Fibroblast of pulmonary artery (primary cell): ENCODE measurements at regions not wholly inside any gene's neighbourhood (a gene's known extent, or its start where the extent isn't known, plus 50 kb on each side); places are given as distances from the start of the nearest gene placed in this dataset.

Source experiments
- DNase-seq: peaks from one replicate; pipeline ENCODE4 v3.0.0-alpha.2; 2010; ENCODE audit warnings: low read depth
- H3K4me3 ChIP-seq: replicated peaks from 2 replicates; pipeline ENCODE4 v1.5.1; 2011; ENCODE audit warnings: low read depth, mild to moderate bottlenecking, control low read depth, low read length, moderate library complexity
- CTCF ChIP-seq: IDR thresholded peaks from 2 replicates; pipeline ENCODE4 v1.5.1; 2011; ENCODE audit warnings: mild to moderate bottlenecking, control low read depth, low read length, inconsistent platforms; ENCODE audit errors: missing control alignments

DNA sequence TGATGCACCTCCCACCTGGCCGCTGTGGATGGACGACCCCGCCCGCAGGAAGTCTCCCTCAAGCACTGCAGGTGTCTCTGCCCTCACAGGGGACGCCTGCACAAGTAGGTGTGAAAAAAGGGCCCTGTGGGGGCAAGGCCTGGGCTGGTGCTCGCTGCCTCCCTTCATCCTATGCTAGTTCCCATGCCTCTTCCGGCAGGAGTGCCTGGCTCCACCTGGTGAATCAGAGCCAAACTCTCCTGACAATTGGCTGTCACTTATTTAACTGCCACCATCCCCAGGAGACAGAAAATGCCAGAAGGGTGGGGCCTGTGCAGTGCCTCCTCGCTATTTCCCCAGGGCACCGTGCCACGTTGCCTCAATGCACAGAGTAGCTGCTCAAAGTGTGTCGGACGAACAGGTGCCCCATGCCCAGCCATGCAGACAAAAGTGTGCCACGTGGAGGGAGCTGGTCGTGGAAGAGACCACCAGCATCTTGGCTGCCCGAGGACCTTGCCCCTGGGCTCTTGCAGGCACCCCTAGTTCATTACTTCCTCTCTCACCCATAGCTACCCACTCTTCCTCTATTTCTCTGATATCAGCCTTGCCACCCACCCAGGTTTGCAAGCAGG is 170.7 kb downstream of the SEC14L1 start:
- TF ChIP-seq CTCF = no peak
- DNase-seq = no peak
- H3K4me3 ChIP-seq = no peak overlapping the region

DNA sequence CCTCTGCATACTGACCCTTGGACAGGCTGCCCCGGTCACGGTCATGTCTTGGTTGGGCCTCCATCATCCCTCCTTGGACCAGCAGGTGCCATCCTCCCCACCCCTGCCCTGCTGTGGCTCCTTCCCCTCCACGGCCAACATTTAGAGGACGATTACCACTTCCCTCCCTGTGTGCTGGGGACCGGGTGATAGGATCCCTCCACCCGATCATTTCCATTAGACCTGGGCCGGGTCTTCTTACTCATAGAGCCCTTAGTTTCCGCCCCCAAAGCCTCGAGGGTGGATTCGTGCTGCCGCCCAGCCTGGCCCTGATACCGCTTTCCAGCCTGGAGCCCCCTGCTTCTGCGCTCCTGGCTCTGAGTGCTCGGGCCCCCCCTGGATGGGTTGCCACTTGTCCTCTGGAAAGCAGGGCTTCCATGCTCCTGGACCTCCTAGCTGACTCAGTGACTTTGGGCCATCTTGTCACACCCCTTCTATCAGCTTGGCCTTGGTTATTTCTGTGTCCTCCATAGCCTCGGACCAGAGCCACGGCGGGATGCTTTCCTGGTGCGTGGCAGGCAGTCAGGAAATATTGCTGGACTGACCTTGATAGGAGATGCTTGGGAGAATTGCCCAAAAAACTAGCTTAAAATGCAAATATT is 171.4 kb downstream of the SEC14L1 start:
- no peak for DNase-seq
- H3K4me3 ChIP-seq = no peak overlapping the region
- TF ChIP-seq CTCF = no peak

- no peak for TF ChIP-seq CTCF
- DNase-seq = peak; percentile 83
- no peak overlapping the region for H3K4me3 ChIP-seq
Measured at GRCh38 chr17:77312786-77313599, 172.2 kb downstream of the SEC14L1 start.

DNA sequence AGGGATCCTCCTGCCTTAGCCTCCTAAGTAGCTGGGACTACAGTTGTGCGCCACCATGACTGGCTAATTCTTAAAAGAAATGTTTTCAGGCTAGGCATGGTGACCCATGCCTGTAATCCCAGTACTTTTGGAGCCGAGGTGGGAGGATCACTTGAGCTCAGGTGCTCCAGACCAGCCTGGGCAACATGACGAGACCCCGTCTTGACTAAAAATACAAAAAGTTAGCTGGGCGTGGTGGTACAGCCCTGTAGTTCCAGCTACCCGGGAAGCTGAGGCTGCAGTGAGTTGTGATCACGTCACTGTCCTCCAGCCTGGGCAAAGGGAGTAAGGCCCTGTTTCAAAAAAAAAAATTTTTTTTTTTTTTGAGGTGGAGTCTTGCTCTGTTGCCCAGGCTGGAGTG is 173.1 kb downstream of the SEC14L1 start:
- TF ChIP-seq CTCF = no peak
- no peak overlapping the region for H3K4me3 ChIP-seq
- DNase-seq = no peak

- DNase-seq = no peak
- no peak for TF ChIP-seq CTCF
Measured at GRCh38 chr17:77314601-77315000, 173.8 kb downstream of the SEC14L1 start.

GRCh38 chr17:77315010-77315409 is 174.2 kb downstream of the SEC14L1 start:
- TF ChIP-seq CTCF = no peak
- H3K4me3 ChIP-seq = no peak overlapping the region
- no peak for DNase-seq

More at GRCh38 chr17:77314601-77315000, 173.8 kb downstream of the SEC14L1 start:
- H3K4me3 ChIP-seq = no peak overlapping the region
